HG03066 (cell line): ENCODE measurements at regions not wholly inside any gene's neighbourhood (a gene's known extent, or its start where the extent isn't known, plus 50 kb on each side); places are given as distances from the start of the nearest gene placed in this dataset.
A peak's percentile ranks its signal among the peaks of the same experiment; 100 is the strongest.

Source experiments
- ATAC-seq: cut with Tn5 transposase; IDR thresholded peaks from one replicate; pipeline ENCODE4 v1.9.1; 2021; ENCODE audit warnings: low read depth; ENCODE audit not compliant: unreplicated experiment

DNA sequence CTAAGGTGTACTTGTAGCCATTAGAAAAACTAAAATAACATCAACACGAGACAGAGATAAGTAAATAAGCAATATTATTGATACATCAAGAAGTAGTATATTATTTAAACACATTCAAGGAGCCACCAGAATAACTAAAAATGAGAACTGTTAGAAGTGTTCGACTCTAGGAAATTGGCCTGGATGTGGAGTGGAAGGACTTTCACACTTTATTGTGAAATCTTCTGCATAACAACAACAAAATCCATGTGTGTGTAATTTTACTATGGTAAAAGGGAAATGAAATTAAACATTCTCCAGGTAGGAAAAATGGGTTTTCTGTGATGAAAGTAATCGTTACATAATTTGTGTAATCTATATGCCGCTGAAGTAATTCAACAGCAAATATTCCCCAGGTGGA is 96.3 kb upstream of the RNF152 start:
- ATAC-seq, result no peak

DNA sequence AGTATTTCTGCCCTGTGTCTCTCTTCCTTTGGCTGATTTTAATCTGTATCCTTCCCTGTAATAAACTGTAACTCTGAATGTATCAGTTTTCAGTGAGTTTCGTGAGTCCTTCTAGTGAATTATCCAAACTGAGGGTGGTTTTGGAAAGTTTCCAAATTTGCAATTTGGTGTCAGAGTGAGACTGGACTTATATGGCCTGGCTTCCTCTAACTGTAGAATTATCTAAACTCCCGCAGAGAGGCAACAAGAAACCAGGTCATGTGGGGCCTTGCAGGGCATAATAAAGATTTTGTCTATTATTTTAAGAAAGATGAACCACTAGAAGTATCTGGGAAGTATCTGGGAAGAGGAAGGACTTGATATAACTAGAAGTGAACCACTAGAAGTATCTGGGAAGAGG is 95.3 kb upstream of the RNF152 start:
- ATAC-seq, result no peak

DNA sequence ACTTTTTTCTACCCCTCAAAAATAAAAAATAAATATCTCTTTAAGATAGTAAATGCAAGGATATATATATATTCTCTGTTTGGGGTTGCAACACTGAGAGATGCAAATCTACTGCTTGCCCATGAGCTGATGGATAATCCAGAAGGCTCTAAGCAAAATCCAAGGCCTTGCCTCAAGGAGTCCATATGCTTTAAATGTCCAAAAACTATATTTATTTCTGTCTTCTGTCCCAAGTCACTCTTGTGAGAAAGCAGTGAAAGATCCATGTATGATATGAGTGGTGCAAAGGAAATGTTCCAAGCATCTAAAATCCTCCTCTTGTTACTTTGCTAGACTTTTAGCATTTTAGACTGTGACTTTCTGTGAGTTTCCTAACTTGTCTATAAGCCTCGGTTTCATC is 92.9 kb upstream of the RNF152 start:
- ATAC-seq, result no peak

DNA sequence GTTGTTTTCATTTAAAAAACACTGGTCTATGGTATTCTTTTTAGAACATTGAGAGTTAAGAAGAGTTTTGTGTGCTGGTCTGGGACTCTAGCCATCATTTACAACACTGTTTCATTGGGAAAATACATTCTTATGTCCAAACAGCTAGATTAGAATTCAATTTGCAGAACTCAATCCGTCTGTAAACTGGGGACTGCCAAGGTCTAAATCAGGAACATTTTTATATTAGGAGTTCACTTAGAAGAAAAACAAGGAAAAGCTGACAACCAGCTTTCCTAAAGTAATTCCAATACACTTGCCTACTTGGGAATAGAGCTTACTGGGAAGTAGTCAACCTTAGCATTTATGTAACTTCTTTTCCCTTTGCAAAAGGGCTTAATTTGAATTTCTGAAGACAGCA is 91.5 kb upstream of the RNF152 start:
- no peak for ATAC-seq

DNA sequence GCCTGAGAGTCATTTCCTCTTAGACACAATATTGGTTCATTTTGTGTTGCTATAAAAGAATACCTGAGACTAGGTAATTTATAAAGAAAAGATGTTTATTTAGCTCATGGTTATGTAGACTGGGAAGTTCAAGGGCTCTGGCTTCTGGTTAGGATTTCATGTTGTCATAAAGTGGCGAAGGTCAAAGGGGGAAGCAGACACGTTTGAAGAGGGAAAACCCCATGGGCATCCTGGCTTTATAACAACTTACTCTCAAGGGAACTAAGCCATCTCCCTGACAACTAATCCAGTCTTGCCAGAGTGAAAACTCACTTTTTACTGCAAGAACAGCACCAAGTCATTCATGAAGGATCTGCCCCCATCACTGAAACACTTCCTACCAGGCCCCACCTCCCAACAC is 89.7 kb upstream of the RNF152 start:
- ATAC-seq, result no peak

DNA sequence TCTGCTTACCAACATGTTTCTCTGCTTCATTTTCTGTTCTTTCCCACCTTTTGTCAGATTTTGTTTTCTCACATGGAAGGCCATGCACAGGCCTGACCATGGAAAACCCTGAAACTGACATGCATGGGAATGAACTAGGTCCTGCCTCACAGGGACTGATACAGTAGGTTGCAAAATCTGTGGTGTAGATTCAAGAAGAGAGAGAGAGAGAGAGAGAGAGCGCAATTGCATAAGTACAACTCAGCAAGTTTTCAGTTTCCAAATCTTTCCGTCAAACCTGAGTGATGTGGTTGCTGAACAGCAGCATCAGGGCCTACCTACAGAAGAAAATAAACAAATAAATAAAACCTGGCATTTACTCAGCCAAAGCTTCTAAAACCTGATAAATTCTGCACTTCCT is 87.5 kb upstream of the RNF152 start:
- no peak for ATAC-seq

DNA sequence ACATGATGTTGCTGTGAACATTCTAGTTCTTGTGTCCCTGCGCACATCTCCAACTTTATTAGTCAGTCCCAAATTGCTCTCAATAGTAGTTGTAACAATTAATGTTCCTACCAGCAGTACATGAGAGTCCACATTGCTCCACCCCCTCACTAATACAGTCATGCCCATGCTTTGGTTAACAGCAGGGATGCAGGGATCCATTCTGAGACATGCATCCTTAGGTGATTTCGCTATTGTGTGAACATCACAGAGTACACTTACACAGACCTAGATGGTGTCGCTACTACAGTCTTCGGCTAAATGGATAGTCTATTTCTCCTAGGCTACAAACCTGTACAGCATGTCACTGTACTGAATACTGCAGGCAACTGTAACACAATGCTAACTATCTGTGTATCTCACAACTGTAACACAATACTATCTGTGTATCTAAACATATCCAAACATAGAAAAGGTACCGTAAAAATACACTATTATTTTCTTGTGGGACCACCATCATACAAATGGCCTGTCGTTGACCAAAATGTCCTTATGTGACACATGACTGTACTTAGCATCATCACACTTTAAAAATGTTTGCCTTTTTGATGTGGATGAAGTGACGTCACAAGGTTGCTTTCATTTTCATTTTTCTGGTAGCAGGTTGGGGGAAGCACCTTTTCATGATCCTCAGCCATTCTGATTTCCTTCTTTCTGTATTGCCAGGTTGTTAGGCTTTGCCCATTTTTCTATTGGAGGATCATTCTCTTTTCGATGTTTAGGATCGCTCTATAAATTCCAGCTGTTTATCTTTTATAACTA is 82.9 kb upstream of the RNF152 start:
- no peak for ATAC-seq

DNA sequence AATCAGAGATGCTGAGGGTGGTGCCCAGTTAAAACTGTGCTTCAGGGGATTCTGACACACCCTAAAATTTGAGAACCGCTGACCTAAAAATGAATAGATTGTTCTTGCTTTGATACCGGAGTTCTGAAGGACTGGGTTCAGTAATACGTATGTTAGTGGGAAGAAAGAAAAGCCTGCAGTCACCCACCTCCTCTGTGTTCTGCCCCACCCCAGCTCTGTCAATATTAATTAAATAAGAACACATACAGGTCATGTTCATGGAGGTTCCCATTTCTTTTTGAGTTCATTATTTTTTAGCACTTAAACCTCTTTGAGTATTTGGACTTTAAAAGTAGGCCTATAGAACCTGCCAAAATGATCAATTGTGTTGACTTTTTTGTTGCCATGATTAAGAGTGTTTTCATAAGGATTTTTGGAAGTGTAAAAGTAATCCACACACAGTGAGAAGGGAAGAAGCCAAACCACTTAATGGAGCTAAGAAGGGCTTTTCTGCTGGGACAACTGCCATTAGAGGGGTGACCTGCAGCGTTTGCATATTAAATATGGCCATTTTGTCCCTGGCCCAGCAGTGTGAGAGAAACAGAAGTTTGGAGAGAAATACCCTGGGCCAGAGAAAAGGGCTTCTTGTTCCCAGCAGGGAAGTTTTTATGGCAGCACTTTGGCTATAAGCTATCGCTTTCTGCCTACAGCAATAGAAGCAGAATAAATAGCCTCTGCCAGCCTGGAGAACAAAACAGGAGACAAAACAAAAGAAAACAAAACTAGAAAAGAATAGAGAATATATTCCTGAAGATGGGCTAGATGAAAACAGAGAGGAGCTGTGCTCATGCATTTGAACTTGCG is 80.7 kb upstream of the RNF152 start:
- ATAC-seq, result no peak

DNA sequence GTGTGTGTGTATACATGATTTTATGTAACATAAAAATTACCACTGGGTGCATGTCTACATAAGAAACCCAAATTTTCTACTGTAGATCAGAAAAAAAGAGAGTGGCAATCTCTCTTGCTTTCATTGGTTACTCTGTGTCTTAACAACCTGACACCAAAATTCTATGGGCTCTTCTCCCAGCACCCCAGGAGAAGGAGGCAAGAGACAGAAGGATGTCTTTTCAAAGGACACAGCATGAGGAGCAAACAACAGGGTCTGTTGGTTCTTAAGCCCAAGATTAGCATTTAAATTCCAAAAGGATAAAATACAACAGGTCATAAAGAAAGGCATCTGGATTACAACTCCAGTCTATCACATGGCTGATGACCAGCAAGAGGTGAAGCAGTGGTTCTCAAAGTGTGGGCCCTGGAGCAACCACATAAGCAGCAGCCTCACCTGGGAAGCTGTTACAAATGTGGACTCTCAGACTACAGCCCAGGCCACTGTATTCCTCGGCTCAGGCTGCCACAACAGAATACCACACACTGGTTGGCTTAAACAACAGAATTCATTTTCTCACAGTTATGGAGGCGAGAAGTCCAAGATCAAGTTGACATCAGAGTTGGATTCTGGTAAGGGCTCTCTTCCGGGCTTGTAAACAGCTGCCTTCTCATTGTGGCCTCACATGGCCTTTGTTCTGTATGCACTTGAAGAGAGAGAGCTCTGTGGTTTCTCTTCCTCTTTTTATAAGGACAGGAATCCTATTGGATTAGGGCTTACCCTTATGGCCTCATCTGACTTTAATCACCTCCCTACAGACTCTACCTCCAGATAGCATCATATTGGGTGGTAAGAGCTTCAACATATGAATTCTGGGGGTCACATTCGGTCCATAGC is 79.8 kb upstream of the RNF152 start:
- peak; percentile 59 for ATAC-seq

DNA sequence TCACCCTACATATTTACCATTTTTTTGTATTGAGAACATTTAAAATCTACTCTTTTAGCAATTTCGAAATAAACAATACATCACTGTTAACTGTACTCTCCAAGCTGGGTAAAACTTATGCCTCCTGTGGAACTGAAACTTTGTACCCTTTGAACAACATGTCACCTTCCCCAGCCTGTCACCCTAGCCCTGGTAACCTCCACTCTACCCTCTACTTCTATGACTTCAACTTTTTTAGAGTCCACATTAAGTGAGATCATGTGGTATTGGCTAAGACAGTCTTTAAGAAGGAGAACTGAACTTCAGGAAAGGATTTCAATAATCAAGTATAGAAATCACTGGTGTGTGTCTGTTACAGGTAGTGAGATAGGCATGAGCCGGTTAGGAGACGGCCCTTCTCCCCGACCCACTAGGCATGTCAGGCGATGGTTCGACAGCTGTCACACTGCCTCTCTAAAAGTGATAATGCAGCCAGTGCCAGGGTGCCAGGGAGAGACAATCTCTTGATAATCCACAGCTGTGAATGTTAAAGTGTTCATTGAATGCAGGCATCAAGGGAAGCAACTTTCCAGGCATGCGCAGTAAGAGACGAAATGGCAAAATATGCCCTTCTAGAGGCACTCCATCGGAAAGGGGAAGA is 74.6 kb upstream of the RNF152 start:
- no peak for ATAC-seq

DNA sequence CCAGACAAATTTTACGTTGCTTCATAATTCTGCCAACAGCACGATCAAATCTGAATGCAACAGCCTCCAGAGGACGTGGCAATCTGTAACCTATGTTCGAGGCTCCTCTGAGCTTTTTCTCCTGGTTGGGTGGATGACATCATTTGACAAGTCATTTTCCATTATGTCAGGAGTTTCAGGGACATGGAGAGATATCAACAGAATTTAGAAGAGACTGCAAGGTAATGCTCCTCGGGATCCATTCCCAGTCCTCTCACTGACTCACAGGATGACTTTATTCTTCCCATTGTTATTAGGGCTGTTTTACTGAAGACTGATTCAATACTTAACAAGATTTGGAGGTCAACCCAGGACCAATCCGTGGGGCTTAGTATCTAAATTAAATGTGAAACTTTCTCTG is 72.5 kb upstream of the RNF152 start:
- ATAC-seq, result no peak

DNA sequence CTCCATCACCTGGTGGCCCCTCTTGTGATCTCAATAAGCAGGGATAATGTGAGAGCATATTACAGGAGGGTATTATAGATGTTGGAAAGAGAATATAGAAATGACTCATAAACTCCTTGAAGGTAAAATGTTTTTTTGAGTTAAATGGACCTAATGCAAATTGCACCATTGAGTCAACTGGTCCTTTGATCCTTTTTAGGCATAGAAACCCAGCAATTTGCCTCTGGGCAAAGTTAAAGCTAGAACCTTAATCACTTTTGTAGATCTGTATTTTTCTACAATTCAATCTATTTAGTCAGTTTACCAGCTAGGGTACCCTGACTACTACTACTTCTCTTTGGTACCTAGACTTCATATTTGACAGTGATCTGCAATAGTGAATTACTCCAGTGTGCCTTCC is 71.8 kb upstream of the RNF152 start:
- no peak for ATAC-seq

DNA sequence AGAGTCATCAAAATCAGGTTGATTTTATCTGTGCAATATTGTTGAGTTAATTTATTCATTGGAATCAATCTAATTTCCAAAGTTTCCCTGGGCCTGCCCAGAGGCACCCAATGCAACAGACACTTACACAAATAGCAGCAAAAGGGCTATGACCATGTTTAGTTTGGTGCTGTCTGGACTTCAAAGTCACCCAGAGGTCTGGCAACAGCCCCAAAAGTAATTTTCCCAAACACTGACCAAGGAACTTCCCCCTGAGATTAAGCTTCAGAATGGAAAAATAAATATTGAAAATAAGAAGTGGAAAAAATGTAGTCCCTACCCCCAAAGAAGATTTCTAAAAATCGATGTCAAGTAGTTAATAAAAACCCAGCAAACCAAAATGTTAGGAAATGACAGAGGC is 70.9 kb upstream of the RNF152 start:
- no peak for ATAC-seq

DNA sequence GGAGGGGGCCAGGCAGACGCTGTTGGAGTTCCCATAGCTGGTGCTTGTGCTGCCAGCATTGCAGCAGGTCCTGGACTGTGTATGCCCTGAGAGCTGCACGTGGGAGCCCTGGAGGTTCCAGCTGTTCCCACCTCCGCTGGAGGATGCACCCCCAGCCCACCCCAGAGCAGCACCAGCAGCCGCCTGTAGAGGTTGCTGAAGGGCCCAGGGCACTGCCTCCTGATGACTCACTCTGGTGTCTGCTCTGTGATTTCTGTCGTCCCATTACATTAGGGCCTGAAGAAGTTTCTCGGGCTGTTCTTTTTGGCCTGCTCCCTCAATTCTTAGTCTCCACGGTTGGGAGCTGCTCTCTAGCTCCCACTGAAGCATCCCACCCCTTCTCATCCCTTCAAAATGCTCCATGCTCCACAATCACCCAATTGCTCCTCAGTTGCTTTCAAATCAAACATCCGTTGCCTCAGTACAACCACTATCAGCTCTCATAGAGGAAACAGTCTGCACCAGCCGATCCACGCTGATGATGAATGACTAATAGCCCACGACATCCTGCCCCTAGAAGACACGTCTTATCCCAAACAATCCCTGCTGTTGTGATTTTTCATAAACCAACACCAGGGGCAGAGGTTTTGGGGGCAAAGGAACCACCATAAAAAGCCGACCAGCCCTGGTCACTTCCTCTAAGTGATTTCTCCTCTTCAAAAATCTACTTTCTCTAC is 65.2 kb upstream of the RNF152 start:
- ATAC-seq, result no peak

DNA sequence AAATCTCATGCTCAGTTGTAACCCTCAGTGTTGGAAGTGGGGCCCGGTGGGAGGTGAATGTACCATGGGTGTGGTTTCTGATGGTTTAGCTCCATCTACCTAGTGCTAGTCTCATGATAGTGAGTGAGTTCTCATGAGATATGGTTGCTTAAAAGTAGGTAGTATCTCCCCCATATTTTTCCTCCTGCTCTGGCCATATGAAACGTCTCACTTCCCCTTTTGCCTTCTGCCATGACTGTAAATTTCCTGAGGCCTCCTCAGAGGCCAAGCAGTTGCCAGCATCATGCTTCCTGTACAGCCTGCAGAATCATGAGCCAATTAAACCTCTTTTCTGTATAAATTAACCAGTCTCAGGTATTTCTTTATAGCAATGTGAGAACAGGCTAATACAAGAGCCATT is 62.8 kb upstream of the RNF152 start:
- peak; percentile 49 for ATAC-seq

DNA sequence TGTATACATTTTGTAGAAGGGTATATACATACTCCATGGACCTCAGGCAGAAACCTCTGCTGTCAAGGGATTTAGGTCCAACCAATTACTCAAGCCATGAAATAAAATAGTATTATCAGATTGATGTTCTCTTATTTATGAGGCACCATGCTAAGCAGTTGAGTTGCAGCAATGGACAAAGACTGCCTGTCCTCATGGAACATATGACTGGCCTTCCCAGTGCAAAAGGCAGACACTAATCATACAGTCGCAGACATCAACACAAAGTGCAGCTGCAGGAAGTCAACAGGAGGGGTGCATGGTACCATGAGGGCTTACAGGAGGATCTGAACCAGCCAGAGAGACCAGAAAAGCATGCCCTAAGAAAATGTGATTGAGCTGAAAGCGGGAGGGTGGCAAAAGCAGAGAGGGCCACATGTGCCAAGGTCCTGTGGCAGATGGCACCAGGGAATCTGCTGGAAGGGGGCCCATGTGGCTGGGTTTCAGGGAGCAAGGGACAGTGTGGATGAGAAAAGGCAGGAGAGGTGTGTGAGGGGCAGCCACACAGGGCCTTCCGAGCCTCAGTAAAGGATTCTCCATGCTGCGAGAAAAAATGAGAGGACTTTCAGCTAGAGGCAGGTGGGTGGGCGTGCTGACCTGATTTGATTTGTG is 61.4 kb upstream of the RNF152 start:
- no peak for ATAC-seq

DNA sequence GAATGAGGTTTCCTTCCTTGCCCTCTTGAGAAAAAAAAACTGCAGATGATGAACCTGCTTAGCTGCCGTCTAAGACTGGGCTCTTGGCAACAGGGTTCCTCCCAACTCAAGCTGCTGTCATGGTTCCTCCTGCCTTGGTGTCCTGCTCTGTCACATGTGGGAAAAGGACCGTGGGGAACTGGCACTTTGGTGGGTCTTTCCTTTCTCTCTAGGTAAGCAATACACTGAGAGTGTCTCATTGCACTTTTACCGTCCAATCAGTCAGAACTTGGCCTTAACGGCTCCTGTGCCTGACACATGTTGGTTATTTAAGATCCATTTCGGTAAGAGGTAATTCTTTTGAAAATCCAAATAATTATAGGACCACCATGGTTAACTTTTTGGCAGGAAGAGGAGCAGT is 60.8 kb upstream of the RNF152 start:
- no peak for ATAC-seq

DNA sequence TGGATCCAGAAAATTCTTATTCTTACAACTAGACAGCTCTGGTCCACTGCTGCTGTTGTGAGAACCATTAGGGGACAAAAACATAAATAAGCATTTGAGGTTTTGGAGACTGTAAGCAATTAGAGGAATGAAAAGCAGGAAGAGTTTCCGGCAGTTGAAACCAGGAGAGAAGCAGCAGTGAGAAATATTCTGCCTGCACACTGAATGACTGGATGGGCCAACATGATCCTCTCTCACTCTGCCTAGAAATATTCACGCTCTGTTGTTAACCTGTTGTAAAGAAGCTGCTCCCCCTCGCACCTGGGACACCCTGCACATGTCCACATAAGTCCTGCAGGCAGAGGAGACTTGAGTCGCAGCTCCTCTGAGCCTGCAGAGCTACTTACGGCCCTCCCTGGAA is 60.4 kb upstream of the RNF152 start:
- no peak for ATAC-seq

DNA sequence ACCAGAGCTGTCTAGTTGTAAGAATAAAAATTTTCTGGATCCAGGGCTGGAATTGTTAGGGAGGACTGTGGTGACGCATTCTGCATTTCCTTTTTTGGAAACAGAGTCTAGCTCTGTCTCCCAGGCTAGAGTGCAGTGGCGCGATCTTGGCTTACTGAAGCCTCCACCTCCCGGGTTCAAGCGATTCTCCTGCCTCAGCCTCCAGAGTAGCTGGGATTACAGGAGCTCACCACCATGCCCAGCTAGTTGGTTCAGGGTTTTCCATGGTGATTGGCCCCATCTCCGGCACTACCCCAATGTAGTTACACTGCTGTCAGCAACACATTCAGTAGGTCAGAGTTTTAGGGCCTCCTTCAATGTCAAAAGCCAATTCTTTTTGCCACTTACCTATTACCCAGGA is 58.6 kb upstream of the RNF152 start:
- ATAC-seq, result no peak

DNA sequence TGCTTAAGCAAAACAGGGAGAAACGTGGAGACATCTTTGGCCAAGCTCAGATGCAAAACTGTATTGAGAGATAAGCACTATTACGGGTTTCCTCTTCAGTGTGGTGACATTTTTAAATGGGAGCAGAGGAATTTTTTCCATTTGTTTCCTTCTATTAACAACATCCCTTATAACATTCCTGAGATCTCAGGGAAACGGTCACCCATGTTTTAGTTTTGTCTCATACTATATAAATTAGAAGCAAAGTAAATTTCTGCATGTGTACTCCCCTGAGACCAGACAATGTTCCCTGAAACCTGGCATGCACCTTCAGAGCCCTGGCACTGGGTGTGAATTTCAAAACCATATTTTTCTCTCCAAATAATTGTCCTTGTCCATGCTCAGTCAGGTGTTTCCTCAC is 57.6 kb upstream of the RNF152 start:
- no peak for ATAC-seq
